Amniotic epithelial cell (primary cell): ENCODE measurements at regions not wholly inside any gene's neighbourhood (a gene's known extent, or its start where the extent isn't known, plus 50 kb on each side); places are given as distances from the start of the nearest gene placed in this dataset.
"Not testable (repeated sequence)": the region's sequence is repeated elsewhere in the genome, so short reads cannot be mapped to it uniquely, and the experiment has no call there.

Source experiments
- DNase-seq: peaks from one replicate; pipeline ENCODE4 v3.0.0-alpha.2; 2010; ENCODE audit warnings: low read depth

DNA sequence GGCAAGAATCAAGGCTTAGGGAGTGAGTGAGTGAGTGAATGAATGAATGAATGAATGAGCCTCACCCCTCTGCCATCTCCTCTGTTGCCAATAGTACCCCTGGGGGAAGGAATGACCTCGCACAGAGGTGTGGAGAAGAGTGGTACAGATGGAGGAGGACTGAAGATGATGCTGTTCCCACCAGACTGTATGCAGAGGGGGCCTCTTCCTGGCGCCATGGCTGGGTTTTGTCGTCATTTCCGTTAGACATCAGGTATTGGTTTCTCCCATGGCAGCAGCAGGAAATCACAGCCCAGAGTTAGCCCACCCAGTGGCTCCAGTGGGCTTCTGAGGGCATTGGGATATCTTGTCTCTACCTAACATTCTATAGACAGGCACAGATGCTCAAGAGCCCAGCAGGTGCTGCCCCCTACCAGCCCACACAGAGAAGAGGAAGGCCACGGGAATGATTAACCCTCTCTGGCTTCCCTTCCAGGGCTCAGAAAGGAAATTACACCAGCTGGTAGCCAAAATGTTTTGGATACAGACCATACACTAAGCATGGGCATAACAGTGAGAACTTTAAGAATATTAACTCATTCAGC, 109.8 kb upstream of the SLC6A11 start:
- DNase-seq: no peak

DNA sequence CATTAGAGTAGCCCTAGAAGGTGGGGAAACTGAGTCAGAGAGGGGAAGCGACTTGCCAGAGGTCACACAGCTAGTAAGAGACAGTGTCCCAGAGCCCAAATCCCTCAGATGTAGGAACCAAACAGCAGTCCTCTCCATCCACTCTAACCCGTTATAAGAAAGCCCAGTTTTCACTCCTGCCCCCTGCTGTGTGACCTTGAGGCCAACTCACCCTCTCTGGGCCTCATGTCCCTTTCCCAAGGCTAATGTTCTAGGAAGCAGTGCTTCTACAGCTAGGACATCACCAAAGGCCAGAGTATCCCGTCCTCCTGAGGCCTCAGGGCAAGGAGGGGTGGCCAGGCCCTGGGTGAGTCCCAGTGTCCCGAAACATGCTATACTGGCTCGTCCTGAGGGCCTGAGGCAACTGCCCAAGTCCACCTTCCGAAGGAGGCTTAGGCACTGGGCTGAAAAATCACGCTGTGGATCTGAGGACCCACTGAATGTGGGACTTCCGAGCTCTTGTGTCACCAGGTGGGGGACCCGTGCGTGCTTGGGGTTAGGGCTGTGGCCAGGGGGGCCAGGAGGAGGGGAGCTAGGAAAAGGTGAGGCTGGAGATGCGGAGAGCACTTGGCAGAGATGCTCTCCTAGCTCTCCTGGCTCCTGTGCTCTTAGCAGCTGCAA, 109.2 kb upstream of the SLC6A11 start:
- DNase-seq: no peak

DNA sequence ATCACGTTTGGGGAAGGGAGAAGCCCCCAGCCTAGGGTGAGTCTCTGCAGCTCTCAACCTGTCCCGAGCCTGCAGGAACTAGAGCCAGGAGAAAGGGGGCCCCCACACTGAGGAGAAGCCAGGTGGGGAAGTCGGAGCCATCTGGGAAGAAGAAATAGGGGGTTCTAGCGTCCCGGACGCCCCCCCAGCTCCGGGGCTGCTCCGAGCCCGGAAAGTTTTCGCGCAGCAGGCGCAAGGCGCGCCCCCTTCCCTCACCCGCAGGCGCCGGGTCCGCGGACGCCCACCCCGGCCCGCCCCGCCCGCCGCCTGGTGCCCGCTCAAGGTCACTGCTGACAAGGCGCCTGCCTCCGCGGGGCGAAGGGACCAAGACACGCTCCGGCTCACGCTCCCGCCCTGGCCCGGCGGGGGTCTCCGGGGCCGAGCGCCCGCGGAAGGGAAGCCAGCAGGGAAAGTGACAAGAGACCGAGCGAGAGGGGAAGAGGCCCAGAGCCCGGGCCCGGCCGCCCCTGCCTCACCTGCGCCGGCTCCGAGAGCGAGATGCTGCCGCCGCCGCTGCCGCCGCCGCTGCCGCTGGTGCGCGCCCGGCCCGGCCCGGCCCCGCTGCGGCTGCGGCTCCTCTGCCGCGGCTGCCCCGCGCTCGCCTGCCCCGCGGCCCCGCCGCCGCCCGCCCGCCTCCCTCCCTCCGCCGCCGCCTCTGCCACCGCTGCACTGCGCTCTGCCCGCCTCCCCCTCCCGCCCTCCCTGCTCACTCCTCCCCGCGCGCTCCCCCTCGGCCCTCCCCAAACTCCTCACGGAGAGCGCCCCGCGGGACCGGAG, 108.4 kb upstream of the SLC6A11 start:
- no peak for DNase-seq

DNA sequence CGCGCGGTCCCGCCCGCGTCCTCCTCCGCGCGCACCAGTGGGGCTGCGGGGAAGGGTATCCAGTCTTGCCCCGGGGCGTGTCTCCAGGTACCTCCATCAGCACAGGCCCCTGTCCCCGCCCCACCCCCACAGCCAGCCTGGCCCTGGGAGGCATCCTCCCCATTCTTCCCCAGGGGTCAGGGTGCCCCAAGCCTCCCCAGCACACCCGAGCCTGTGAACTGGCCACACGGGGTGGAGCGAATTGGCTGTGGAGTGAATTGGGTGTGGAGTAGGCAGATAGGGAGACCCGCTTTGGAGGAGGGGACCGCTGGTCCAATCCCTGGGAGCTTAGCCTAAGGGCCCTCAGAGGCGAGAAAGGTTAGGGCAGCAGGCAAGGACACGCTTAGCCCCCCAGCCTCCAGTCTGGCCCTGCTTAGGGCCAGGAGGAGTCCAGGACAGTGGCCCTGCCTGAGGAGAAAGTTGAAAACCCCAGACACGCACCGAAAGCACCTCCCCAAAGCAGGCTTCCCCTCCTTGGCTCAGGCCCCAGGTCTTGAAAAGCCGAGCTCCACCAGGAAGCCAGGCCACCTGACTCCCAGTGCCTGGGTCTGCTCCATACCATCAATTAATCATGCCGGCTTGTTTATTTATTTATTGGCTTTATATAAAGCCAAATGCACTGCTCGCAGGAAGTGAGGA, 107.7 kb upstream of the SLC6A11 start:
- DNase-seq: no peak

DNA sequence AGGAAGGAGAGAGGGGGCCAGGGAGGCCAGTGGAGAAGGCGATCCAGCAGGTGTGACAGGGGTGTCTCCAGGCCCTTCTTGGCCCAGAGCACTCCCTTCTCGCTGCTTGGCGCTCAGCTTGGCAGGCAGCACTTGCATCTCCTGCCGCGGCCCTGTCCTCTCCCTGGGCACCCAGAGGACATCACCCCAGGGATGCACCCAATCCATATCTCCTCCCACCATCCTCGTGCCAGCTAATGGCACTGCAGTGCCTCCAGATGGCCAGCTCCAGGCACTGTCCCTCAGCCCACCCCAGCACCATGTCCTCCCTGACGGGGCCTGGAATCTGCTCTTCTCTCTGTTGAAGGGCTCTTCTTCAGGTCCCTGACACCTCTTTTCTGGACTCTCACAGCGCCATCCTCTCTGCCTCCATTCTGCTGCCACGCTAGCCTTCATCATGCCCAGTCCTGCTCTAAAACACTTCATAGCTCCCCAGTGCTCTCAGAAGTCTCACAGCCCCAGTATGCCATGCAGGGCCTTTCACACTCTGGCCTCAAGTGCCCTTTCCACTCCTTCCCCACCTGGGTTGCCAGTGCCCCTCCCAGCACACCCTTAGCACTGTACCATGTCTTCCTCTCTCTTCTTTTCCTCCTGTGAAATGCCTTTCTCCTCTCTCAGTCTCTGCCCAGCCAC, 106.8 kb upstream of the SLC6A11 start:
- DNase-seq: no peak

DNA sequence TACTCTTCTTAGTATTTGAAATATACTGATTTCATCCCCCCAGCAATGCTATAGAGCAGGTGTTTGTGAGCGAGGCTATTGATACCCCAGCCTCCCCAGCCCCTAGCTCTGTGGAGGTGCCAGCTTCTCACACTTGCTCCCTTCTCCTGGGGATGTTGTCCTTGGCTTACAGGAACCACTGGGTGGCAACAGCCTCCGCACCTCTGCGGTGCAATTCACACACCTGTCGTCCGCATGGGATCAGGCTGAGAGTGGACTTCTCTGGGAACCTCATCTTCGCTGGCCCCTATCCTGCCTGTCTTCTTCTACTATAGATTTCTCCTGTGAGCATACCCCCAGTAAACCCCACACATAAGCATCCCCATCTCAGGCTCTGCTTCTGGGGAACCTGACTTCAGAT, 103.9 kb upstream of the SLC6A11 start:
- DNase-seq: no peak

DNA sequence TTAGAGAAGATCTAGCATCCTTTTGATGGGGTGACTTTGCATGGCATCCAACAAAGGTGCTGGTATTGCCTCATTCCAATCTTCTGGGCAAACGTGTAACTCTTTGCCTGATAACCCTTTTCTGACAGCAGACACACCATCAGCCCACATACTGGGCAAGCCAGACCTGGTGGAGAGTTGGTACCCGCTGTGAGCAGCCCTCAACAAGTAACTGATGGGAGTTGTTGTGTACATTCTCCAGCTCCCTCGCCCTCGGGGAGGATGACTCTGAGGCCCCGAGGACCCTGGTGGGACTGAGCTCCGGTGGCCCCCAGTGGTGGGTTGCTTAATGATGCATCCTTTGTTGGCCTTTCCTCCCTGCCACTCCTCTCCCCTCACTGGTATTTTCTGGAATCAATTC, 102.4 kb upstream of the SLC6A11 start:
- no peak for DNase-seq

DNA sequence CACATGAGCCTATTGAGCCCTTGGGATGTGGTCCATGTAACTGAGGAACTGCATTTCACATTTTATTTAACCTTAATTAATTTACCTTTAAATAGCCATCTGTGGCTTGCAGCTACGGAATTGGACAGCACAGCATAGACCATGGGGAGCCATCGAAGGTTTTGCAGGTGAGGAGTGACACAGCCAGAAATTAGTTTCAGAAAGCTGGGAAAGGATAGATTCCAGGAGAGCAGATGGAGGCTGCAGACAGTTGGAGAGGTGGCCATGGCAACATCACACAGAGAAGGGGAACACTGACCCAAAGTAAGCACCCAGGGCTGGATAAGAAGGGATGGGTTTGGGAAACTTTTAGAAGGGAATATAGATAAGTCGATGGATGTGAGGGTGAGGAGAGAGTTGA, 100.1 kb upstream of the SLC6A11 start:
- DNase-seq: no peak

DNA sequence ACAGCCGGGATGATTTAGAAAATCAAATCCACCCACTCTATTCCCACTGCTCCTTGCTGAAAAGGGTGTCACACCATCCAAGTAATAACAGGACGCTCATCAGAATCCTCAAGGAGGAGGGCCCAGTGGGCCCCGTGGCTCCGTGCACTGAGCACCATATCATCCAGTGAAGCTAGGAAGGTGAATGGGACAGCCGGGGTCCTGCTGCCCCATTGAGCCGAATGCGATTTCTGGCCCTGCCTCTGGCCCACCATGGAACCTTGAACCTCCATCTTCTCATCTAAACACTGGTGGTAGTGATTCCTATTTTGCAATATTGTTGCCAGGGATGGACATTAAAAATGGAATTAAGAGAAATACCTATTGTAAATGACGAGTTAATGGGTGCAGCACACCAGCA, 99.1 kb upstream of the SLC6A11 start:
- no peak for DNase-seq

DNA sequence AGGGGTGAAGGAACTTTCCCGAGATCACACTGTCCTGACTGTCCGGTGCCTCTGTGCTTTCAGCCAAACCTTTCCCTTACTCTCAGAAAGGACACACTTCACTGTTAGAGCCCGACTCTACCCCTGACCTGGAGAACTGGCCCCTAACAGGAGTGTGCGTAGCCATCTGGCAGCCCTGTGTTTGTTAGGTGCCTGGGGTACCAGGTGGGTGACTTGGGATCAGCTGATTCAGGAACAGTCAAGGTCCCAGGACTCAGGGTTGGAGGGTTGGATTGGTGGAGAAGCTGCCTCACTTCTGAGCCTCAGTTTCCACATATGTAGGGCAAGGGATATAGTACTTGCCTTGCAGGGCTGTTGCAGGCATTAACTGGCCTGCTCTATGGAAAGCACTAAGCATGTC, 98.3 kb upstream of the SLC6A11 start:
- no peak for DNase-seq

DNA sequence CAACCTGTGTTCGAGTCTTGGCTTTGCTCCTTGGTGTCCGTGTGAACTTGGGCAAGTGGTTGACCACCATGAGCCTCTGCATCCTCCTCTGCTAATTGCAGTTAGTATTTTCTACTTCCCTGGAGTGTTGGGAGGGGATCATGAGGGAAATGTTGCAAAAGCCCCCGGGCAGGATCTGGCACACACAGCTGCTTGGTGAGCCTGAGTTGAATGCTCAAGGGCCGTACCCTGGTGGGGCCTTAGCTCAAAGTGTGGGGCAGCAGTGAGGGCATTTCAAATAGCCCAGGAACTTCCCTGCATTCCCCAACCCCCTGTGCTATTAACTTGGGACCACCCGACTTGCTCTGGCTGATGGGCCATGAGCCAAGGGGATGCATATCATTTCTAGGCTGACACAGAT, 94.9 kb upstream of the SLC6A11 start:
- DNase-seq: no peak

DNA sequence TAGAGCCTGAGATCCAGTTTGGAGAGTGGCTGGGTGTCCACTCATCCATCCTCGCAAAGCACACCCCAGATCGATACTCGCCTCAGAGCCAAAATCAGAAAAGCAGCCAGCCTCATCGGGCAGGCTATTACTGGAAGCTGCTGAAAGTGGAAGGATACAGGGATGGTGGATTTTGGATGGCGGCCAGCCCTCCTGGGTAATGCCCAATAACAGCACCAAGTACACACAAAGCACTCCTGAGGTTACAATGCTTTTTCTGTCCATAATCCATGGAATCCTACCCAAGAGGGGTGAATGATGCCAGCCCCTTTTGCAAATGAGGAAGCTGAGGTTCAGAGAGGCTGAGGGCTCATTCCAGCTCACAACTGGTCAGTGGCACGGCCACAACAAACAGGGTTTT, 93.1 kb upstream of the SLC6A11 start:
- DNase-seq: no peak

DNA sequence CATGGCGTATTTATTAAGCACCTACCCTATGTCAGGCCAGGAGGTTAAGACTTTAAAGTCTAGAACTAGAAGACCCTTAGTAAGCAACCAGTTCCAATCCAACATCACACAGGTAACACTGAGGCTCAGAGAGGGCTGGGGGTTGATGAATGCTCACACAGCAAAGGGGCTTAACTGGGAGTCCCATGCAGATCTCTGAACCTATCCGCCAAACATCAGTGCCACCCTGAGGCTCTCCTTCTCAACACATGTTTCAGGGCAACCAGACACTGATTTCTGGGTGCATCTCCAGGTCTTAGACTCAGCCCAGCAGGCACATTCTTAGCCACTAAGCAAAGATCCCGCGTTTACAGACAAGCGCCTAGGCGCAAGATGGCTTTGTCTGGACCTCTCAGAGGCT, 92.0 kb upstream of the SLC6A11 start:
- no peak for DNase-seq

DNA sequence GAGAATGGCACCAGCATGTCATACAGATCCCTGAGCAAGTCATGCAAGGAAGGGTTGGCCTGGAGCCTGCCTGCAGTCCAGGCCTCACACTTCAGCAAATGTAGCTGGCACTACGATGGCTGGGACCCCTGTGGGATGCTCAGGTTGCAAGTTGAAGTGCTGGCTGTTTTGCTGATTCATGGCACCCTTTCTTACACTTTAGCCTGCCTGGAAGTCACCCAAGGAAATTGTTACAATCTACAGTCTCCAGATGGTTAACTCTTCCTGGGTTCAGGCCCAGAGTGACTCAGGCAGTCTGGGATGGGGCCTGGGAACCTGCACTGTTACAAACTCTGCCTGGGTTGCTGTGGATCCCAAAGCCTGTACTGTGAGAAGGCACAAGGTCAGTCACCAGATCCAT, 91.0 kb upstream of the SLC6A11 start:
- DNase-seq: no peak

DNA sequence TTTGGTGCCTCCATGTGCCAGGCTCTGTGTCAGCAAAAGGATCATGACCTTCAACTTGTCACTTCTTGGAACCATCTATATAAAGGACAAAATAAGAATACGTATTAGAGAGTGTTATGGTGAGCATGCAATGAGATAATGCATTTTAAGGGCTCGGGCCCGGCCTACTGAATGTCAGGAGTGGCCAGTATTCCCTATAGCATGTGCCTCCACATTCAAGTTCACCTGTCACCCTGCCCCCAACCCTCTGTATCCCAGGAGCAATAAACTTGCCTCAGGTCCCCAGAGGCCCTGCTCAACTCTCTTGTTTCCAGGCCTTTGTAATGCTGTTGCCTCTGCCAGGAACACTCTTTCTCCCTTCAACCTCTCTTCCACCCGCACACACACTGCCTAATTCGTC, 90.2 kb upstream of the SLC6A11 start:
- no peak for DNase-seq

DNA sequence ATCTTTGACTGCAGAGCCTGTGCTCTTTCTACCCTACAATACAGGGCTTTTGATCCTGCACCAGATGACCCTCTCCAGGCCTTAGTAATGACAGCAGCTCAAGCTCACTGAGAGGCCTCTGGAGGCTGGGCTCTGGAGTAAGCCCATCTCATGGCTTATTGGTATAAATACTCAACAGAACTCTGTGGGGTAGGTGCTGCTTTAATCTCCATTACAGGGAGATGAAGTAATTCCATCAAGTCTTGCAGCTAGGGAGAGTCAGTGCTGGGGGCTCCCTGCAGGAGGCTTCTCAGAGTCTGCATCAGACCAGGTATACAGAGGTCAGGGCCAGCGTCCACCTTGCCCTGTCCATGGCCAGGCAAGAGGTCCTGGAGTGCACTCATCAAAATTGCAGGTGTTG, 89.2 kb upstream of the SLC6A11 start:
- no peak for DNase-seq

DNA sequence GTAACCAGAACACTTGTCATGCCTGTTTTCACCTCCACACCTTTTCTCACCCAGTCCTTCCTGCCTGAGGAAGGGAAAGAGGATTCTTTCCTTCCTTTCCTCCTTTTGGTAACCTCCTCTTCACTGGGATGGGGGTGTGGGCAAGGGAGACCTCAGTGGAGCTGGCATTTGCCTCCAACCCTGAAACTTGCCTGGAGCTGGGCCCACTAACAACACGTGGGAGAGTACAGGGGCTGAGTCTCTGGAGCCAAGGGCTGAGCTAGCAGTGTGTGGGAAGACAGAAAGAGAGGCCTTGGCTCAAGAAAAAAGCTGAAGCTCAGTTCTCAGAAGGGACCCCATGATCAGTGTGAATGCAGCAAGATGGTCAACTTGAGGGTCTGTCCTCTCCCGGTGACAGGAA, 86.6 kb upstream of the SLC6A11 start:
- no peak for DNase-seq

DNA sequence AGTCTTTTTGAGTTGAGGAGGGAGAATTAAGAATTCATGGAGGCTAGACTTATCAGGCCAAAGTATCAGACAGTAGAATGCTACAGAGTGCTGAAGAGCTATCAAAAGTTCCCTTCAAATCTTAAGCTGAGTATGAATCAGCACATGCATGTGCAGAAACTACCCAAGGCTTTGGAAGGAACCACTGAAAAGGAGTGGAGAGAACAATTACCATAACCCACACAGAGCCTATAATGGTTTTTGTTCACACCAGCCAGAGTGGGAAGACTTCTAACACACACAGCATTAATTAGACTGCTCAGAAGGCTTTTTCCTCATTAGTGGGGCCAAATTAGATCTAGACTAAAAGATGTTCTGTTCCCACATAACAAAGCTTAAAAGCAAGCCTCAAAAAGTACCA, 83.7 kb upstream of the SLC6A11 start:
- no peak for DNase-seq

DNA sequence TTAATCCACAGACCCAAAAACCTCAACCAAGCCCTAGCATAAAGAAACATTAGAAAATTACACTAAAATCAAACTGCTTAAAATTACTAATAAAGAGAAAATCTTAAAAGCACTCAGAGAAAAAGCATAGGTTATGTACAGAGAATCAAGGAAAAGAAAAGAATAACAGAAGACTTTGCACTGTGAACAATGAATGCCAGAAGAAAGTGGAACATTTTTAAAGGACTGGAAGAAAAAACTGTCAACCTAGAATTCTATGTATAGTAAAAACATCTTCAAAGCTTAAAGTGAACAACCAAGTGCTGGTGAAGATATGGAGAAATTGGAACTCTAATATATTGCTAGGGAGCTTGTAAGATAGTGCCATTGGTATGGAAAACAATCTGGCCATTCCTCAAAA, 82.7 kb upstream of the SLC6A11 start:
- DNase-seq: no peak

DNA sequence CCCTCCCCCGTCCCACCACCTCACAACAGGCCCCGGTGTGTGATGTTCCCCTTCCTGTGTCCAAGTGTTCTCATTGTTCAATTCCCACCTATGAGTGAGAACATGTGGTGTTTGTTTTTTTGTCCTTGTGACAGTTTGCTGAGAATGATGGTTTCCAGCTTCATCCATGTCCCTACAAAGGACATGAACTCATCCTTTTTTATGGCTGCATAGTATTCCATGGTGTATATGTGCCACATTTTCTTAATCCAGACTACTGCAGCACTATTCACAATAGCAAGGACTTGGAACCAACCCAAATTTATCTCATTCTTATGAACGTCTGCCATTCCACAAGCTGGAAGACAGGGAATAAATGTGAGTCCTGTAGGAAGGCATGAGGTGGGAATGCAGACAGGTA, 79.6 kb upstream of the SLC6A11 start:
- DNase-seq: not testable (repeated sequence)

DNA sequence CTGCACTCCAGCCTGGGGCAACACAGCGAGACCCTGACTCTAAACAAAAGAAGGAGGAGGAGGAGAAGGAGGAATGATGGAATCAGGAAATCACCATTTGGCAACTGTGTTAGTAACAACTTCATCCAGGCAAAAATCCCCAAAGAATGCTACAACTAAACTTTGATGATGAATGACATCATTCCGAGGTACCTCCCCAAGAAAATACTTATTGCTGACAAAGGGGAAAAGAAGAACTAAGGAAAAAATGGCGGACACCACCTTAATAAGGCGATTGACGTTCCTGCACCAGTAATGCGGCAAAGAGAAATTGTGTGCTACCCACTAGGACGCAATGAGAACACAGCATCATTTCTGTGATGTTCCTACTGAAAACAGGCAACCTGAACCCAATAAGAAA, 78.2 kb upstream of the SLC6A11 start:
- no peak for DNase-seq

DNA sequence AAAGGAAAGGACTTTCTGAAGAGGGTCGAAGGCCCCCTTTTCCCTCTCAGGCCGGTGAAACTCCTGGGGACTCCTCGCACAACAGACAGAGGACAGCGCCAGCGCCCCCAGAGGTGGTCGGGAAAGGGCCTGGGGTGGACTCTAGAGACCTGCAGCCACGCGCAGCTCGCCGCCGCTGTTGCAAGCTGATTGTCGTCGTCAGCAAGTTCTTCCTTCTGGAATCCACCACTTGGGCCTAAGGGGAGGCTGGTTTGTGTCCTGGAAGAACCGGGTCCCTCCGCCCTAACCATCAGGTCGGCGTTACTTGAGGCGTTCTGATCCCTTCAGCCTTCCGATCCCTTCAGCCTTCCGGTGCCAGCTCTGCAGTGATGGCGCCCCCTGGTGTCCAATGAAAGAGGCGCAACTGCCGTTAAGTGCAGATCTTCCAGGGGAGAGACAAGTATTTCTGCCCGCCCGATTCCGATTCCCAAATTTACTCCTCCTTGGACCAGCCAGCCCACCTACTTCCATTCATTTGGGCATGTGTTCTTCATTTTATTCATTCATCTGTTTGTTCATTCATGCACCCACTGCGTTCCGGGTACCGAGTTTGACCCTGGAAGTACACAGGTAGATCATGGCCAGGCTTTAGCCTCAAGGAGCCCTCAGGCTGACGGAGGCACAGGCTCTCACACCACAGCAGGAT, 77.2 kb upstream of the SLC6A11 start:
- DNase-seq: peak; percentile 33
